Right lobe of liver (tissue), 6 donors: ENCODE measurements at regions not wholly inside any gene's neighbourhood (a gene's known extent, or its start where the extent isn't known, plus 50 kb on each side); places are given as distances from the start of the nearest gene placed in this dataset.

Source experiments
- ATAC-seq, 4 donors: fragments of 200-7000 bp; cut with Tn5 transposase; one replicate each; pipeline ENCODE4 v1.9.1; 2020; ENCODE audit warnings: mild to moderate bottlenecking in 4 of 4, moderate library complexity in 4 of 4
- DNase-seq, 3 donors: peaks; one replicate each; pipeline ENCODE4 v3.0.0-alpha.2; 2020
- H3K27ac ChIP-seq, 3 donors: fragments of 200-600 bp; one replicate each; pipeline ENCODE4 v1.8.0; 2022
- H3K27me3 ChIP-seq, 2 donors: fragments of 200-600 bp; one replicate each; pipeline ENCODE4 v1.8.0; 2022
- H3K36me3 ChIP-seq, 4 donors: fragments of 200-600 bp; sonication (generic) in 1 of 4; one replicate each; pipeline versions ENCODE4 v1.5.1 to v1.8.0; 2017 to 2022; ENCODE audit warnings: control low read depth in 1 of 4
- H3K4me1 ChIP-seq, 4 donors: fragments of 200-600 bp; sonication (generic) in 1 of 4; one replicate each; pipeline versions ENCODE4 v1.5.1 to v1.8.0; 2017 to 2022; ENCODE audit warnings: control low read depth in 1 of 4
- H3K4me3 ChIP-seq, 3 donors: fragments of 200-600 bp; one replicate each; pipeline ENCODE4 v1.8.0; 2022
- H3K9me3 ChIP-seq, 4 donors: fragments of 200-600 bp; sonication (generic) in 1 of 4; one replicate each; pipeline versions ENCODE4 v1.5.1 to v1.8.0; 2017 to 2022; ENCODE audit warnings: control low read depth in 1 of 4
- CTCF ChIP-seq, 4 donors: fragments of 200-600 bp in 3 of 4; fragments of 450-650 bp in 1 of 4; IDR thresholded peaks; one replicate each; pipeline versions ENCODE4 v1.5.1 to v1.8.0; 2016 to 2022; ENCODE audit warnings: antibody characterized with exemption in 4 of 4, mild to moderate bottlenecking in 2 of 4
- POLR2A ChIP-seq: fragments of 450-650 bp; IDR thresholded peaks from one replicate; pipeline ENCODE4 v1.6.1; 2017; ENCODE audit warnings: antibody characterized with exemption, mild to moderate bottlenecking
- WGBS: methylation state at CpG from one replicate; pipeline ENCODE4 v1.1.6; 2018; ENCODE audit warnings: low coverage, low lambda C conversion rate; ENCODE audit not compliant: insufficient coverage; ENCODE audit errors: missing lambda C conversion rate; 5-methylcytosine and 5-hydroxymethylcytosine counted together
- intact Hi-C, 2 donors: fragments of 100-400 bp; cut with DNase I; formaldehyde crosslinking; loops; one replicate each; pipeline versions ENCODE4 v1.11.2 to v1.14.1; 2022
- donor health status: DM: no; HTN: yes; CAD: no.
- donor health status: DM: no; HTN: no; CAD: no.
- donor health status: DM: no; HTN: no; CAD: no.
- donor health status: DM: no; HTN: yes; CAD: no.
- donor health status: DM: no; HTN: yes; CAD: no.

DNA sequence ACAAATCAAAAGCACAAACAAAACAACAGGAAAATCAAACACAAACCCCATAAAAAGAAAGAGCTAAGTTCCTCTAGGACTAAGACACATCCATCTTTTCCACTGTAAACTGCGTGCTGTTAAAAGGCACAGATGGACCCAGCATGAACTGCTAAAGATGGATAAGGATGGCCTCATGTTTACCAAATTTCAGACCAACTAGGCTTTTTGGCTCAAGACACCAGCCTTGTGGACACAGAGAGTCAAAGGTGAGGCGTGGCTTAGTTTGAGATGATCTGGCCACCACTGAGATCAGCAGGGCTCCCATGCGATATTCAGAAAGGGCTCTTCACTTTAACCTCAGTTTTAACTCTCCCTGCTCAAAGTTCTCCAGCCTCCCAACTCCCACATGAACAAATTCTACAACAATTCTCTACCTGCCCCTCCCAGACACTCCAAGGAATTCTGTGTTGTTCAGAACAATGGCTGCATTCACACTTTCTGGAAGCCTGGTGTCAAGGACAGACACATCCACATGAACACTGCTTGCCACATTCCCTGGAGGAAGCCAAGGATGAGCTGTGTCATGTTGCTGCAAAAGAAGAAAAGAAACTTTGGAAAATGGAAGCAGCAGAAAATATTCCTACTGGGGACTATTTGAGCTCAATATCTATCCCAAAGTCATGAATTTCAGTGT lies 198.4 kb upstream of the LRRN1 start:
- H3K36me3 ChIP-seq = no peaks in the 10 kb centered on the region
- 89% methylated on average over 1 of the region's 3 CpGs for WGBS
- intact Hi-C loops = no loop called here
- H3K4me3 ChIP-seq = no peak overlapping the region
- no peak overlapping the region for H3K27ac ChIP-seq
- no peaks in the 10 kb centered on the region for H3K27me3 ChIP-seq
- no peak for TF ChIP-seq CTCF (IDR thresholded peaks at IDR 0.05)
- no peak for TF ChIP-seq POLR2A
- no peaks in the 10 kb centered on the region for H3K9me3 ChIP-seq
- no peak for ATAC-seq
- H3K4me1 ChIP-seq = no peaks in the 10 kb centered on the region
- no peak for DNase-seq

GRCh38 chr3:3599016-3599415 lies 200.2 kb upstream of the LRRN1 start:
- TF ChIP-seq POLR2A = no peak
- no peak for TF ChIP-seq CTCF (IDR thresholded peaks at IDR 0.05)
- 64% methylated on average over 2 of the region's 2 CpGs for WGBS
- ATAC-seq (no peak), DNase-seq (no peak)
- Histone ChIP-seq H3K4me1 (no peaks in the 10 kb centered on the region), H3K27ac (no peak overlapping the region), H3K27me3 (no peaks in the 10 kb centered on the region), H3K36me3 (no peaks in the 10 kb centered on the region), H3K9me3 (no peaks in the 10 kb centered on the region), H3K4me3 (no peak overlapping the region)
- intact Hi-C loops = no loop called here

- intact Hi-C loops = no loop called here
- Histone ChIP-seq H3K9me3 (no peaks in the 10 kb centered on the region), H3K27ac (no peak overlapping the region), H3K4me3 (no peak overlapping the region), H3K4me1 (no peaks in the 10 kb centered on the region), H3K27me3 (no peaks in the 10 kb centered on the region), H3K36me3 (no peaks in the 10 kb centered on the region)
- WGBS = 58% methylated on average over 2 of the region's 3 CpGs
- DNase-seq (no peak), ATAC-seq (no peak)
- TF ChIP-seq POLR2A (no peak), CTCF (IDR thresholded peaks at IDR 0.05) (no peak)
Measured at GRCh38 chr3:3594986-3595385, 204.2 kb upstream of the LRRN1 start.

GRCh38 chr3:3589715-3590130 lies 209.5 kb upstream of the LRRN1 start:
- H3K4me3 ChIP-seq = no peak overlapping the region
- intact Hi-C loops = no loop called here
- WGBS = 52% methylated on average over 2 of the region's 3 CpGs

More at GRCh38 chr3:3589715-3590130, 209.5 kb upstream of the LRRN1 start:
- no peaks in the 10 kb centered on the region for H3K9me3 ChIP-seq
- H3K36me3 ChIP-seq = no peaks in the 10 kb centered on the region
- DNase-seq (no peak), ATAC-seq (no peak)
- no peaks in the 10 kb centered on the region for H3K4me1 ChIP-seq
- no peaks in the 10 kb centered on the region for H3K27me3 ChIP-seq
- no peak overlapping the region for H3K27ac ChIP-seq
- no peak for TF ChIP-seq POLR2A
- TF ChIP-seq CTCF (IDR thresholded peaks at IDR 0.05) = no peak
